ENCODE measurements at regions not wholly inside any gene's neighbourhood (a gene's known extent, or its start where the extent isn't known, plus 50 kb on each side); places are given as distances from the start of the nearest gene placed in this dataset.

- TF ChIP-seq CTCF (IDR thresholded peaks at IDR 0.05) = no peak
- TF ChIP-seq POLR2A (IDR thresholded peaks at IDR 0.05) = no peak
Measured at GRCh38 chr6:101222007-101222406, 171.5 kb upstream of the GRIK2 start.

Measured in heart left ventricle (tissue), 13 donors.